OCI-LY7 (cell line): ENCODE measurements at regions not wholly inside any gene's neighbourhood (a gene's known extent, or its start where the extent isn't known, plus 50 kb on each side); places are given as distances from the start of the nearest gene placed in this dataset.

Experiments used
- BruUV-seq: library from RNA; stranded (reverse); fragments of 400-500 nt; replicated peaks from 2 replicates; lab custom pipeline; 2021; lab: Mats Ljungman, UMichigan
- CTCF ChIA-PET: fragments of 300-600 bp; sonication (Branson Sonifier 250); formaldehyde crosslinking; loops from one replicate; lab custom pipeline; 2022; ENCODE audit warnings: antibody characterized with exemption; ENCODE audit not compliant: unreplicated experiment; lab: Charles Lee
- POLR2A ChIA-PET: fragments of 300-600 bp; sonication (Branson Sonifier 250); formaldehyde crosslinking; loops from one replicate; lab custom pipeline; 2022; ENCODE audit warnings: antibody characterized with exemption; lab: Charles Lee
- DNase-seq: peaks from one replicate; pipeline ENCODE4 v3.0.0-alpha.2; 2015; ENCODE audit warnings: low spot score
- H2AFZ ChIP-seq: fragments of 200-600 bp; sonication (generic), shearing (Covaris generic); 2 replicates; pipeline ENCODE4 v1.6.1; 2014; ENCODE audit warnings: mild to moderate bottlenecking, antibody characterized with exemption, low read length, moderate library complexity
- H3K27ac ChIP-seq: fragments of 200-600 bp; sonication (generic); 2 replicates; pipeline ENCODE4 v1.5.1; 2014; ENCODE audit warnings: mixed run types, low read depth, mild to moderate bottlenecking, moderate library complexity, low read length, inconsistent platforms; ENCODE audit not compliant: poor library complexity, severe bottlenecking
- H3K36me3 ChIP-seq: fragments of 200-600 bp; sonication (generic); 2 replicates; pipeline ENCODE4 v1.6.1; 2014; ENCODE audit warnings: mild to moderate bottlenecking, antibody characterized with exemption, low read length, moderate library complexity, mixed read lengths; ENCODE audit not compliant: insufficient read depth
- H3K4me1 ChIP-seq: fragments of 200-600 bp; sonication (generic); 2 replicates; pipeline ENCODE4 v1.5.1; 2014; ENCODE audit warnings: mild to moderate bottlenecking, low read length; ENCODE audit not compliant: insufficient read depth, poor library complexity, severe bottlenecking
- H3K4me2 ChIP-seq: fragments of 200-600 bp; sonication (generic); 2 replicates; pipeline ENCODE4 v1.6.1; 2014; ENCODE audit warnings: mild to moderate bottlenecking, low read length
- H3K4me3 ChIP-seq: fragments of 200-600 bp; sonication (generic); 2 replicates; pipeline ENCODE4 v1.5.1; 2014; ENCODE audit warnings: mild to moderate bottlenecking, low read depth, low read length; ENCODE audit not compliant: poor library complexity, severe bottlenecking
- H3K79me2 ChIP-seq: fragments of 200-600 bp; sonication (generic); 2 replicates; pipeline ENCODE4 v1.6.1; 2016; ENCODE audit warnings: low read depth, mild to moderate bottlenecking, low read length, moderate library complexity, mixed read lengths; ENCODE audit not compliant: insufficient read depth
- H3K9me2 ChIP-seq: fragments of 200-600 bp; sonication (generic); 2 replicates; pipeline ENCODE4 v1.6.1; 2016; ENCODE audit warnings: mild to moderate bottlenecking, low read length, mixed read lengths; ENCODE audit not compliant: insufficient read depth
- H3K9me3 ChIP-seq: fragments of 200-600 bp; sonication (generic); 2 replicates; pipeline ENCODE4 v1.6.1; 2014; ENCODE audit warnings: mild to moderate bottlenecking, mixed run types, low read length, mixed read lengths
- H4K20me1 ChIP-seq: fragments of 200-600 bp; sonication (generic); 2 replicates; pipeline ENCODE4 v1.6.1; 2014; ENCODE audit warnings: mild to moderate bottlenecking, antibody characterized with exemption, low read length, moderate library complexity, mixed read lengths; ENCODE audit not compliant: insufficient read depth
- CTCF ChIP-seq: fragments of 200-600 bp; sonication (generic); conservative IDR thresholded peaks from 2 replicates; pipeline ENCODE4 v1.5.1; 2014; ENCODE audit warnings: mild to moderate bottlenecking, antibody characterized with exemption, low read length, moderate library complexity, mixed read lengths
- EZH2phosphoT487 ChIP-seq: fragments of 200-600 bp; sonication (generic); IDR thresholded peaks from 2 replicates; pipeline ENCODE4 v1.6.1; 2018; ENCODE audit warnings: low read depth, borderline replicate concordance, mild to moderate bottlenecking, mixed run types, antibody characterized with exemption, low read length, moderate library complexity, mixed read lengths
- intact Hi-C: fragments of 100-400 bp; cut with micrococcal nuclease; formaldehyde crosslinking; loops from one replicate; pipeline ENCODE4 v1.10.0; 2022; ENCODE audit not compliant: unreplicated experiment

GRCh38 chr9:110072597-110073355, 135.2 kb downstream of the C9orf152 start:
- 0 out of 2 replicates have a peak, but pooled peaks cover 6% of the 10 kb centered on the region for H4K20me1 ChIP-seq
- no peak for DNase-seq
- intact Hi-C loops: no loop called here

GRCh38 chr9:110073356-110073905, 134.5 kb downstream of the C9orf152 start:
- Histone ChIP-seq H3K27ac (no peak overlapping the region), H3K9me2 (no peaks in the 10 kb centered on the region), H2AFZ (no peak overlapping the region), H3K4me3 (no peak overlapping the region), H3K79me2 (peaks cover 98% of the 10 kb centered on the region), H3K36me3 (peaks cover 64% of the 10 kb centered on the region), H3K4me1 (peaks cover 10% of the 10 kb centered on the region), H3K4me2 (no peak overlapping the region), H4K20me1 (0 out of 2 replicates have a peak, but pooled peaks cover 6% of the 10 kb centered on the region), H3K9me3 (no peaks in the 10 kb centered on the region)
- BruUV-seq: no TSS peak
- intact Hi-C loops: no loop called here
- no peak for TF ChIP-seq CTCF
- TF ChIP-seq EZH2phosphoT487: no peak
- POLR2A ChIA-PET: interaction anchor here (0.6 to 1.4 kb wide), 6 partner anchors 19 to 1992 kb away, joined by 3 to 4 read pairs (median 3); no protein-coding TSS in a partner anchor
- no peak for DNase-seq
- CTCF ChIA-PET: no interaction called here

More at GRCh38 chr9:110072597-110073355, 135.2 kb downstream of the C9orf152 start:
- no peaks in the 10 kb centered on the region for H3K9me3 ChIP-seq
- TF ChIP-seq EZH2phosphoT487 (no peak), CTCF (no peak)
- no TSS peak for BruUV-seq
- H3K4me3 ChIP-seq: no peak overlapping the region
- H3K27ac ChIP-seq: no peak overlapping the region
- no peak overlapping the region for H3K4me2 ChIP-seq
- H2AFZ ChIP-seq: no peak overlapping the region
- ChIA-PET CTCF (no interaction called here), POLR2A (interaction anchor here (0.6 to 1.4 kb wide), 5 partner anchors 20 to 1991 kb away, joined by 3 to 4 read pairs (median 3); no protein-coding TSS in a partner anchor)
- peaks cover 70% of the 10 kb centered on the region for H3K36me3 ChIP-seq
- peaks cover 11% of the 10 kb centered on the region for H3K4me1 ChIP-seq
- no peaks in the 10 kb centered on the region for H3K9me2 ChIP-seq
- H3K79me2 ChIP-seq: peaks cover 98% of the 10 kb centered on the region
